HL-60 (cell line): ENCODE measurements at regions not wholly inside any gene's neighbourhood (a gene's known extent, or its start where the extent isn't known, plus 50 kb on each side); places are given as distances from the start of the nearest gene placed in this dataset.

ENCODE experiments used
- DNase-seq, 2 experiments: peaks; one replicate each; pipeline ENCODE4 v3.0.0-alpha.2; 2010 to 2020; ENCODE audit warnings: low read depth in 1 of 2, low spot score in 1 of 2
- H3K27ac ChIP-seq: fragments of 250-450 bp; sonication (Bioruptor Pico); replicated peaks from 2 replicates; pipeline ENCODE4 v1.5.1; 2020; ENCODE audit warnings: mild to moderate bottlenecking, moderate library complexity
- H3K27me3 ChIP-seq: fragments of 250-450 bp; sonication (Bioruptor Pico); 2 replicates; pipeline ENCODE4 v1.5.1; 2021; ENCODE audit warnings: mild to moderate bottlenecking, moderate library complexity; ENCODE audit not compliant: insufficient read depth, poor library complexity, severe bottlenecking
- H3K4me3 ChIP-seq: replicated peaks from 2 replicates; pipeline ENCODE4 v1.5.1; 2011; ENCODE audit warnings: mild to moderate bottlenecking, control low read depth, low read length; ENCODE audit not compliant: insufficient read depth
- CTCF ChIP-seq: IDR thresholded peaks from one replicate; pipeline ENCODE4 v1.5.1; 2011; ENCODE audit warnings: low read length, control low read depth, inconsistent platforms; ENCODE audit not compliant: insufficient read depth
- GABPA ChIP-seq: IDR thresholded peaks from 2 replicates; pipeline ENCODE4 v1.6.1; 2012; ENCODE audit warnings: low read depth
- POLR2AphosphoS5 ChIP-seq: IDR thresholded peaks from 2 replicates; pipeline ENCODE4 v1.6.1; 2012; ENCODE audit warnings: low read depth
- SPI1 ChIP-seq: IDR thresholded peaks from 2 replicates; pipeline ENCODE4 v1.6.1; 2012; ENCODE audit warnings: low read depth, mild to moderate bottlenecking, borderline replicate concordance
- TF ChIP-seq, protein P1 (sequence below): IDR thresholded peaks from 2 replicates; pipeline ENCODE4 v1.6.1; 2012; ENCODE audit warnings: low read depth; ENCODE audit not compliant: insufficient replicate concordance

GRCh38 chr2:434625-435024 is 146.7 kb upstream of the ALKAL2 start:
- Histone ChIP-seq H3K27me3 (peaks cover 10% of the 10 kb centered on the region), H3K4me3 (no peak overlapping the region)
- TF ChIP-seq CTCF: no peak
- TF ChIP-seq POLR2AphosphoS5: no peak
- TF ChIP-seq GABPA: no peak
- TF ChIP-seq, protein P1, sequence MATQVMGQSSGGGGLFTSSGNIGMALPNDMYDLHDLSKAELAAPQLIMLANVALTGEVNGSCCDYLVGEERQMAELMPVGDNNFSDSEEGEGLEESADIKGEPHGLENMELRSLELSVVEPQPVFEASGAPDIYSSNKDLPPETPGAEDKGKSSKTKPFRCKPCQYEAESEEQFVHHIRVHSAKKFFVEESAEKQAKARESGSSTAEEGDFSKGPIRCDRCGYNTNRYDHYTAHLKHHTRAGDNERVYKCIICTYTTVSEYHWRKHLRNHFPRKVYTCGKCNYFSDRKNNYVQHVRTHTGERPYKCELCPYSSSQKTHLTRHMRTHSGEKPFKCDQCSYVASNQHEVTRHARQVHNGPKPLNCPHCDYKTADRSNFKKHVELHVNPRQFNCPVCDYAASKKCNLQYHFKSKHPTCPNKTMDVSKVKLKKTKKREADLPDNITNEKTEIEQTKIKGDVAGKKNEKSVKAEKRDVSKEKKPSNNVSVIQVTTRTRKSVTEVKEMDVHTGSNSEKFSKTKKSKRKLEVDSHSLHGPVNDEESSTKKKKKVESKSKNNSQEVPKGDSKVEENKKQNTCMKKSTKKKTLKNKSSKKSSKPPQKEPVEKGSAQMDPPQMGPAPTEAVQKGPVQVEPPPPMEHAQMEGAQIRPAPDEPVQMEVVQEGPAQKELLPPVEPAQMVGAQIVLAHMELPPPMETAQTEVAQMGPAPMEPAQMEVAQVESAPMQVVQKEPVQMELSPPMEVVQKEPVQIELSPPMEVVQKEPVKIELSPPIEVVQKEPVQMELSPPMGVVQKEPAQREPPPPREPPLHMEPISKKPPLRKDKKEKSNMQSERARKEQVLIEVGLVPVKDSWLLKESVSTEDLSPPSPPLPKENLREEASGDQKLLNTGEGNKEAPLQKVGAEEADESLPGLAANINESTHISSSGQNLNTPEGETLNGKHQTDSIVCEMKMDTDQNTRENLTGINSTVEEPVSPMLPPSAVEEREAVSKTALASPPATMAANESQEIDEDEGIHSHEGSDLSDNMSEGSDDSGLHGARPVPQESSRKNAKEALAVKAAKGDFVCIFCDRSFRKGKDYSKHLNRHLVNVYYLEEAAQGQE: no peak
- no peak for TF ChIP-seq SPI1

DNA sequence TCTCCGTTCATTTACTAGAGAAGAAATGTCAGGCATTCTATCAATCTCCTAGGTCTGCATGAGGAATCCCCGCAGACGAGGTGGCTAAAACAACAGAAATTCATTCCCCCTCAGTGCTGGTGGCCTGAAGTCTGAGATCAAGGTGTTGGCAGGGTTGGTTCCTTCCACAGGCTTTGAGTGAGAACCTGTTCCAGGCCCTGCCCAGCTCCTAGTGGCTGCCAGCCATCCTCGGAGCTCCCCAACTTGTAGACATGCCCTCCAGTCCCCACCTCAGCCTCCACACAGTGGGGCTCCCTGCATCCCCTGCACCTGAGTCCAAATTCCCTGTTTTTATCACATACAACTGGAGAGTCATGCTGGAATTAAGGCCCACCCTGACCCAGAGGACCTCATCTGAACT is 145.3 kb upstream of the ALKAL2 start:
- no peak for TF ChIP-seq POLR2AphosphoS5
- TF ChIP-seq, protein P1: no peak
- DNase-seq: no peak
- no peak overlapping the region for H3K27ac ChIP-seq
- peaks cover 12% of the 10 kb centered on the region for H3K27me3 ChIP-seq
- H3K4me3 ChIP-seq: no peak overlapping the region

More at GRCh38 chr2:434625-435024, 146.7 kb upstream of the ALKAL2 start:
- DNase-seq: no peak
- H3K27ac ChIP-seq: no peak overlapping the region

DNA sequence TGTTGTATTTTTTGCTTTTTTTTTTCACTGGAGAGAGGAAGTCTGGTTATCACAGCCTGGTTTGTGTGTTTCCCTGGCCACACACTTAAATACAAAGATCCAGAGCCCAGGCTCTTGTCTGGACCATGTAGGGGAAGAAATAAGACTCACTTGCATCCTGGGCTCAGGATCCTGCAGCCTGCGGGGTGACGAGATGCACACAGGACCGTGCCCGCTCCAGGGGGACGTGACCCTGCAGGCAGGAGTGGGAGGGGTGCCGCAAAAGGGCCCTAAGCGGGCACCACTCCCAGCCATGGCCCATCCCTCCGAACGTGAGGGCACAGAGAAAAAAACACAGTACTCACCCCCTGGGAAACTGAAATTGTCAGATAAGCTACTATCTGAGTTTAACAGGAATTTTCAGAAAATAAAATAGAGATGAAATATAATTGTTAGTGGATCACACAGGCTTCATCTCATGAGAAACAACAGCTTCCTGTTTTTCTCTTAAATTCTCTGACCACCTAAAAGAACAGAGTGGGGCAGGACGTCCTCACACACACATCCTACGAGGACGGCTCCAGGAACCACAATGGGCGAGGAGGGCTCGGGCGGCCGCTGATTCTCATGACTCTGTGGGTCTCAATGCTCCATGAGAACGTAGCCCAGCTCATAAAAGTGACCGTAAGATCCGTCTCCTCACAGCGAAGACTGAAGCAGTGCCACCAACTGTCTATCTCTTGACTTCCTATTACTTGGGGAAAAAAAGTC is 142.6 kb upstream of the ALKAL2 start:
- H3K27ac ChIP-seq: no peak overlapping the region
- no peak overlapping the region for H3K4me3 ChIP-seq
- H3K27me3 ChIP-seq: peaks cover 12% of the 10 kb centered on the region
- TF ChIP-seq, protein P1: no peak
- TF ChIP-seq GABPA: no peak
- TF ChIP-seq CTCF: no peak
- TF ChIP-seq SPI1: no peak
- TF ChIP-seq POLR2AphosphoS5: no peak
- no peak for DNase-seq
